ENCODE measurements at regions not wholly inside any gene's neighbourhood (a gene's known extent, or its start where the extent isn't known, plus 50 kb on each side); places are given as distances from the start of the nearest gene placed in this dataset.

DNA sequence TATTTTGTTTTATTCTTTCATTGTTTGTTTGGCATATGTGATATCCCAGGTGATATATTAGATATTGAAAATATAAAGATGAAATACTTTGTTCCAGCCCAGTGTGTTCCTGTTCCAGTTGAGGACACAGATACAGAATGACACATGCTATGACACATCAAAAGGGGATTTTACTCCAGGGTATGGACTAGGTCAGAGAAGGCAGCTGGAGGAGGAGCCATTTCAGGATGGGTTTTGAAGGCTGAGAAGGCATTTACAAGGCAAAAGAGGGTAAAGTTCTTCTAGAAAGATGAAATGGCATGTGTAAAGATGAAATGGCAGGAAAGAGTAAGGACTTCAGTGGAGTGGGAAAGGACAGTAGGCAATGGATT, 163.8 kb downstream of the ZIC1 start:
- Histone ChIP-seq H2BK5ac (ENCODE audit: low read depth, low read length, poor library complexity, severe bottlenecking) (no peak overlapping the region), H2AK9ac (replicated peaks; ENCODE audit: low read depth, low read length, poor library complexity) (no peak overlapping the region), H3K18ac (ENCODE audit: low read depth, low read length) (no peak overlapping the region), H3K9me3 (ENCODE audit: control insufficient read depth, insufficient read depth, low read length) (no peaks in the 10 kb centered on the region), H3K79me1 (ENCODE audit: low read depth in 1 of 2, low read length in 2 of 2) (no peaks in the 10 kb centered on the region), H3K4me2 (ENCODE audit: low read depth, low read length) (no peak overlapping the region), H3K4me1 (ENCODE audit: control insufficient read depth, insufficient read depth, low read length) (no peaks in the 10 kb centered on the region), H4K91ac (ENCODE audit: insufficient read depth, low read depth, low read length) (no peak overlapping the region), H3K27me3 (ENCODE audit: control insufficient read depth, insufficient read depth, low read length) (no peaks in the 10 kb centered on the region), H3K4me3 (ENCODE audit: insufficient read depth, low read depth, low read length) (no peak overlapping the region), H2BK15ac (ENCODE audit: low read depth, low read length) (no peak overlapping the region), H2BK120ac (ENCODE audit: low read depth, low read length) (no peak overlapping the region), H2BK20ac (ENCODE audit: low read depth, low read length) (no peak overlapping the region), H2AK5ac (ENCODE audit: low read depth, low read length) (no peak overlapping the region), H3K14ac (replicated peaks; ENCODE audit: low read depth, low read length) (no peak overlapping the region), H3K9ac (ENCODE audit: low read depth, low read length) (no peak overlapping the region), H3K56ac (ENCODE audit: extremely low read depth, insufficient read depth, low read length) (no peak overlapping the region), H3K4ac (ENCODE audit: low read depth, low read length) (no peak overlapping the region), H4K8ac (ENCODE audit: low read depth in 2 of 2, low read length in 2 of 2) (no peak overlapping the region), H3K9me1 (ENCODE audit: insufficient read depth, low read length) (no peaks in the 10 kb centered on the region), H4K20me1 (ENCODE audit: insufficient read depth, low read length) (no peaks in the 10 kb centered on the region), H3K27ac (ENCODE audit: insufficient read depth, low read length) (no peak overlapping the region), H4K5ac (ENCODE audit: low read depth, low read length) (no peak overlapping the region), H2AFZ (replicated peaks; ENCODE audit: low read length, poor library complexity) (no peak overlapping the region), H3K36me3 (ENCODE audit: control insufficient read depth, insufficient read depth, low read length) (no peaks in the 10 kb centered on the region), H3K23ac (ENCODE audit: low read depth, low read length) (no peak overlapping the region)
- BruUV-seq (replicated peaks), result no TSS peak
- intact Hi-C loops (cut with micrococcal nuclease), result no loop called here
- TF ChIP-seq NFE2L2 (IDR thresholded peaks at IDR 0.05; ENCODE audit: low read depth, low read length), result no peak
- no peak for TF ChIP-seq CHD1 (IDR thresholded peaks at IDR 0.05; ENCODE audit: low read depth, low read length)
- TF ChIP-seq FOS (IDR thresholded peaks at IDR 0.05; ENCODE audit: low read depth, low read length), result no peak
- no peak for TF ChIP-seq RAD21 (IDR thresholded peaks at IDR 0.05; ENCODE audit: low read length)
- no peak for TF ChIP-seq CTCF (conservative IDR thresholded peaks at IDR 0.05; ENCODE audit: low read depth, low read length)
- no peak for TF ChIP-seq MAZ (IDR thresholded peaks at IDR 0.05; ENCODE audit: borderline replicate concordance, low read depth, low read length)
- no peak for TF ChIP-seq CEBPB (IDR thresholded peaks at IDR 0.05; ENCODE audit: low read depth, low read length)
- no peak for TF ChIP-seq MAFK (IDR thresholded peaks at IDR 0.05; ENCODE audit: low read depth, low read length)
- in situ Hi-C loops (cut with MboI; ENCODE audit: low sequenced_read_pairs), result no loop called here
- dilution Hi-C loops (cut with HindIII; ENCODE audit: low sequenced_read_pairs, unreplicated experiment), result no loop called here
- CTCF ChIA-PET, result no interaction called here
- POLR2A ChIA-PET (ENCODE audit: unreplicated experiment), result no interaction called here
- no peak for ATAC-seq (ENCODE audit: low read depth)
- no peak for DNase-seq

All from IMR-90 (cell line).